ENCODE measurements at regions not wholly inside any gene's neighbourhood (a gene's known extent, or its start where the extent isn't known, plus 50 kb on each side); places are given as distances from the start of the nearest gene placed in this dataset.

DNA sequence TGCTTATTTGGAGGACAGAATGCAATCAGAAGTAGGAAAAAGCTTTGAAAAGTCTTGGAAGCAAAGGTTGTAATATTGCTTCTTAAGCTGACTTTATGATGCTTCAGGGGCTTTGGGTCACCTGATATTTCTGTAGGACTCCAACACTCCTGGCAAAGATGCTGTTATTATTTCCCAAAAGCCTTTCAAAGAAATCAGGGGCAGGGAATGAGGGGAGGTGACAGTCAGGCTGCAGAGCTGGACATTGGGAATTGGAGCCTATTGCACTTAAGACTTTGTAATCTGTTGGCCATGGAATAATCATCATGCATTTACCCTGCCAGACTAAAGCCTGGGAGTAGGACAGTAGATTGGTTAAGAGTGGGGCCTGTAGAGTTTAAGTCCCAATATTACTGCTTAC, 168.3 kb upstream of the IL12B start:
- TF ChIP-seq, protein P1, sequence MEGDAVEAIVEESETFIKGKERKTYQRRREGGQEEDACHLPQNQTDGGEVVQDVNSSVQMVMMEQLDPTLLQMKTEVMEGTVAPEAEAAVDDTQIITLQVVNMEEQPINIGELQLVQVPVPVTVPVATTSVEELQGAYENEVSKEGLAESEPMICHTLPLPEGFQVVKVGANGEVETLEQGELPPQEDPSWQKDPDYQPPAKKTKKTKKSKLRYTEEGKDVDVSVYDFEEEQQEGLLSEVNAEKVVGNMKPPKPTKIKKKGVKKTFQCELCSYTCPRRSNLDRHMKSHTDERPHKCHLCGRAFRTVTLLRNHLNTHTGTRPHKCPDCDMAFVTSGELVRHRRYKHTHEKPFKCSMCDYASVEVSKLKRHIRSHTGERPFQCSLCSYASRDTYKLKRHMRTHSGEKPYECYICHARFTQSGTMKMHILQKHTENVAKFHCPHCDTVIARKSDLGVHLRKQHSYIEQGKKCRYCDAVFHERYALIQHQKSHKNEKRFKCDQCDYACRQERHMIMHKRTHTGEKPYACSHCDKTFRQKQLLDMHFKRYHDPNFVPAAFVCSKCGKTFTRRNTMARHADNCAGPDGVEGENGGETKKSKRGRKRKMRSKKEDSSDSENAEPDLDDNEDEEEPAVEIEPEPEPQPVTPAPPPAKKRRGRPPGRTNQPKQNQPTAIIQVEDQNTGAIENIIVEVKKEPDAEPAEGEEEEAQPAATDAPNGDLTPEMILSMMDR (IDR thresholded peaks at IDR 0.05), result no peak
- TF ChIP-seq POLR2A (IDR thresholded peaks at IDR 0.05), result no peak
